Breast epithelium (tissue), 4 donors: ENCODE measurements at regions not wholly inside any gene's neighbourhood (a gene's known extent, or its start where the extent isn't known, plus 50 kb on each side); places are given as distances from the start of the nearest gene placed in this dataset.

Experiments used
- DNase-seq, 2 donors: peaks; one replicate each; pipeline ENCODE4 v3.0.0-alpha.2; 2019; ENCODE audit warnings: low spot score in 2 of 2
- H3K27ac ChIP-seq, 2 donors: fragments of 200-600 bp; sonication (generic) in 1 of 2; one replicate each; pipeline ENCODE4 v1.5.1; 2016 to 2019; ENCODE audit warnings: mild to moderate bottlenecking in 1 of 2
- H3K27me3 ChIP-seq, 2 donors: fragments of 200-600 bp; sonication (generic) in 1 of 2; one replicate each; pipeline versions ENCODE4 v1.5.1 to v1.6.0; 2017 to 2019; ENCODE audit warnings: control low read depth in 1 of 2, mild to moderate bottlenecking in 1 of 2
- H3K36me3 ChIP-seq: fragments of 200-600 bp; one replicate; pipeline ENCODE4 v1.5.1; 2019
- H3K4me1 ChIP-seq, 2 donors: fragments of 200-600 bp; sonication (generic); one replicate each; pipeline ENCODE4 v1.5.1; 2016 to 2019; ENCODE audit warnings: control low read depth in 1 of 2
- H3K4me3 ChIP-seq, 3 donors: fragments of 200-600 bp; sonication (generic); 1 replicate in 2 of 3; 2 replicates in 1 of 3; pipeline ENCODE4 v1.5.1; 2016 to 2019; ENCODE audit warnings: mild to moderate bottlenecking in 3 of 3, moderate library complexity in 2 of 3
- H3K9me3 ChIP-seq, 2 donors: fragments of 200-600 bp; sonication (generic) in 1 of 2; one replicate each; pipeline ENCODE4 v1.5.1; 2016 to 2019; ENCODE audit warnings: control low read depth in 1 of 2
- POLR2A ChIP-seq: fragments of 450-650 bp; IDR thresholded peaks from one replicate; pipeline ENCODE4 v1.6.1; 2016; ENCODE audit warnings: antibody characterized with exemption, mild to moderate bottlenecking, moderate library complexity
- POLR2AphosphoS5 ChIP-seq, 3 donors: sonication (generic); formaldehyde crosslinking; IDR thresholded peaks; one replicate each; pipeline ENCODE4 v1.6.1; 2017; ENCODE audit warnings: antibody characterized with exemption in 3 of 3
- intact Hi-C: fragments of 100-400 bp; cut with DNase I; formaldehyde crosslinking; loops from one replicate; pipeline ENCODE4 v1.15.1; 2023; ENCODE audit warnings: low total_unique reads
- TF ChIP-seq, protein P1 (sequence below), 3 donors: fragments of 450-650 bp; IDR thresholded peaks; one replicate each; pipeline ENCODE4 v1.5.1; 2016 to 2017; ENCODE audit warnings: antibody characterized with exemption in 3 of 3, mild to moderate bottlenecking in 3 of 3, moderate library complexity in 3 of 3

DNA sequence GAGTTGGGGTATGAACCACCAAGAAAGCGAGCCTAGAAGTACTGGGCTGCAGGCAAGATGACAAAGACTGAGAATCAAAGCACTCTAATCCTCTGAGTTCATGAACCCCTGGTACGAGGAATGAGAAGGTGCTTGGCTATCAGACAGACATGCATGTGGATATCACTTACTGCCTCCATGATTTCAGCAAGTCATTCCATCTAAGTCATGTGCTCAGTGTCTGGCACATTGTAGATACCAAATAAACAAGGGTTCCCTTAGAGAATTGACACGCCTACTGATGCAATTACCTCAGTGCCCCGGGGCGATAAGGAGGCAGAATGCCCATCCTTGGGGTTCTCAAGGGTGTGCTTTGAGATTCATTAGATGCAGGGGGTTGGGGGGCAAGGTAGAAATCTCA lies 125.6 kb upstream of the PKDCC start:
- no peak for DNase-seq
- intact Hi-C loops = no loop called here
- H3K36me3 ChIP-seq = no peaks in the 10 kb centered on the region
- H3K4me1 ChIP-seq = no peaks in the 10 kb centered on the region
- H3K9me3 ChIP-seq = no peaks in the 10 kb centered on the region
- TF ChIP-seq POLR2A = no peak
- H3K4me3 ChIP-seq = no peak overlapping the region
- no peak overlapping the region for H3K27ac ChIP-seq
- no peaks in the 10 kb centered on the region for H3K27me3 ChIP-seq

DNA sequence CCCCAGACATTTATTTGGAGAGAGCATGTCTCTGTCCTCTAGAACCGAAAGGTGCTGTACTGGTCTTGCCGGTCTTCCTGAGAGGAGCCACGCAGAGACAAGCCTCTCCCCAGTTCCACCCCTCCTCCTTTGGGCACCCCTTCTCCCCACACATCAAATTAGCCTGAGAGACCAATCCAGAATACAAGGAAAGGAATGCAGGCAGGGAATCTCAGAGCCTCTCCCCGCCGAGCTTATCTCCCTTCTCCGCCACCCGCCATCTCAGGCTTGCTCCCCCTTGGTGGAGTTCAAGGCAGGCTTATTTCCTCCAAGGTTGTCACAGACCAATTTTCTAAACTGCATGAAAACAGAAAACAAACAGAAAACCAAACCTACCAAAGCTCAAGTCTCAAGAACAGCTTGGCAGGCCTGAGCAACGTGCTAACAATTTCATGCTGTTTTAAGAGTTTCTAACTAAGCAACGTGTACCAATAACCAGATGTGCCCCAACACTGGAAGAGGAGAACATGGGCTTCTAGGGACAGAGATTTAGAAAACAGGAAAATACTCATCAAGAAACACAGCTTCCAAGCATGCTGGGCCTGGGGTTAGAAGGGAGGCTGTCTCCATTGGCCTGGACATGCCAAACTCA lies 124.5 kb upstream of the PKDCC start:
- Histone ChIP-seq H3K4me1 (no peaks in the 10 kb centered on the region), H3K9me3 (no peaks in the 10 kb centered on the region), H3K36me3 (no peaks in the 10 kb centered on the region), H3K27ac (no peak overlapping the region), H3K4me3 (no peak overlapping the region), H3K27me3 (no peaks in the 10 kb centered on the region)
- no peak for DNase-seq
- intact Hi-C loops = no loop called here
- TF ChIP-seq, protein P1, sequence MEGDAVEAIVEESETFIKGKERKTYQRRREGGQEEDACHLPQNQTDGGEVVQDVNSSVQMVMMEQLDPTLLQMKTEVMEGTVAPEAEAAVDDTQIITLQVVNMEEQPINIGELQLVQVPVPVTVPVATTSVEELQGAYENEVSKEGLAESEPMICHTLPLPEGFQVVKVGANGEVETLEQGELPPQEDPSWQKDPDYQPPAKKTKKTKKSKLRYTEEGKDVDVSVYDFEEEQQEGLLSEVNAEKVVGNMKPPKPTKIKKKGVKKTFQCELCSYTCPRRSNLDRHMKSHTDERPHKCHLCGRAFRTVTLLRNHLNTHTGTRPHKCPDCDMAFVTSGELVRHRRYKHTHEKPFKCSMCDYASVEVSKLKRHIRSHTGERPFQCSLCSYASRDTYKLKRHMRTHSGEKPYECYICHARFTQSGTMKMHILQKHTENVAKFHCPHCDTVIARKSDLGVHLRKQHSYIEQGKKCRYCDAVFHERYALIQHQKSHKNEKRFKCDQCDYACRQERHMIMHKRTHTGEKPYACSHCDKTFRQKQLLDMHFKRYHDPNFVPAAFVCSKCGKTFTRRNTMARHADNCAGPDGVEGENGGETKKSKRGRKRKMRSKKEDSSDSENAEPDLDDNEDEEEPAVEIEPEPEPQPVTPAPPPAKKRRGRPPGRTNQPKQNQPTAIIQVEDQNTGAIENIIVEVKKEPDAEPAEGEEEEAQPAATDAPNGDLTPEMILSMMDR (IDR thresholded peaks at IDR 0.05) = no peak
- TF ChIP-seq POLR2AphosphoS5 (IDR thresholded peaks at IDR 0.05) (no peak), POLR2A (no peak)

- intact Hi-C loops = no loop called here
- H3K4me1 ChIP-seq = no peaks in the 10 kb centered on the region
- DNase-seq = no peak
Observed at GRCh38 chr2:41924024-41924423, 123.8 kb upstream of the PKDCC start.

GRCh38 chr2:41924709-41925408 lies 123.0 kb upstream of the PKDCC start:
- Histone ChIP-seq H3K27ac (no peak overlapping the region), H3K9me3 (no peaks in the 10 kb centered on the region), H3K4me3 (no peak overlapping the region), H3K4me1 (no peaks in the 10 kb centered on the region), H3K36me3 (no peaks in the 10 kb centered on the region), H3K27me3 (no peaks in the 10 kb centered on the region)
- DNase-seq = no peak
- TF ChIP-seq, protein P1 (IDR thresholded peaks at IDR 0.05) = no peak
- TF ChIP-seq POLR2AphosphoS5 (IDR thresholded peaks at IDR 0.05) (no peak), POLR2A (no peak)
- intact Hi-C loops = loop anchor here (5.0 kb wide), 1 partner anchor 697 kb away; no protein-coding TSS in a partner anchor

More at GRCh38 chr2:41924024-41924423, 123.8 kb upstream of the PKDCC start:
- Histone ChIP-seq H3K27me3 (no peaks in the 10 kb centered on the region), H3K4me3 (no peak overlapping the region), H3K9me3 (no peaks in the 10 kb centered on the region), H3K36me3 (no peaks in the 10 kb centered on the region), H3K27ac (no peak overlapping the region)
- TF ChIP-seq, protein P1 (IDR thresholded peaks at IDR 0.05) = no peak
- TF ChIP-seq POLR2AphosphoS5 (IDR thresholded peaks at IDR 0.05) (no peak), POLR2A (no peak)

- TF ChIP-seq, protein P1 (IDR thresholded peaks at IDR 0.05) = no peak
- TF ChIP-seq POLR2AphosphoS5 (IDR thresholded peaks at IDR 0.05) (no peak), POLR2A (no peak)
- intact Hi-C loops = loop anchor here (5.0 kb wide), 1 partner anchor 697 kb away; no protein-coding TSS in a partner anchor
- DNase-seq = no peak
Observed at GRCh38 chr2:41925712-41926111, 122.1 kb upstream of the PKDCC start.

More at GRCh38 chr2:41925712-41926111, 122.1 kb upstream of the PKDCC start:
- Histone ChIP-seq H3K27me3 (no peaks in the 10 kb centered on the region), H3K4me3 (no peak overlapping the region), H3K9me3 (no peaks in the 10 kb centered on the region), H3K36me3 (no peaks in the 10 kb centered on the region), H3K27ac (no peak overlapping the region), H3K4me1 (no peaks in the 10 kb centered on the region)
